GM12873 (cell line): ENCODE measurements at regions not wholly inside any gene's neighbourhood (a gene's known extent, or its start where the extent isn't known, plus 50 kb on each side); places are given as distances from the start of the nearest gene placed in this dataset.

Source experiments
- TF ChIP-seq, protein P1 (sequence below): IDR thresholded peaks from 2 replicates; pipeline ENCODE4 v1.5.1; 2012; ENCODE audit warnings: low read depth, mild to moderate bottlenecking, moderate library complexity, low read length, control low read depth; ENCODE audit not compliant: insufficient read depth; ENCODE audit errors: missing control alignments

DNA sequence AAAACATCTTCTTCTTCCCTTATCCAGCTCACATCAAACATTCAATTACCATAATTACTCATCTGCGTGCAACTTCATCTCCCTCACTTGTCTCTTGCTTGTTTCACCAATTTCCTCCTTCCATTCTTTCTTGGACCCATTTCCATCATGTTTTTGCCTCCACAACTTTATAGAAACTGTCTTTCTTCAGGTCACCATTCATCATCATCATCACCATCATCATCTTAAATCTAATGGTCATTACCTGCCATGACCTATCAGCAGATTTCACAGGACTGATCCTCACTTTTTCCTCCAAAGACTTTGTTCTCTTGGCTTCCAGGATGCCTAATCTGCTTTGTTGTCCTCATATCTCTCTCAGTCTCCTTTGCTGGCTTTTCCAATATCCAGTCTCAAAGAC lies 495.6 kb downstream of the DNAH5 start:
- TF ChIP-seq, protein P1, sequence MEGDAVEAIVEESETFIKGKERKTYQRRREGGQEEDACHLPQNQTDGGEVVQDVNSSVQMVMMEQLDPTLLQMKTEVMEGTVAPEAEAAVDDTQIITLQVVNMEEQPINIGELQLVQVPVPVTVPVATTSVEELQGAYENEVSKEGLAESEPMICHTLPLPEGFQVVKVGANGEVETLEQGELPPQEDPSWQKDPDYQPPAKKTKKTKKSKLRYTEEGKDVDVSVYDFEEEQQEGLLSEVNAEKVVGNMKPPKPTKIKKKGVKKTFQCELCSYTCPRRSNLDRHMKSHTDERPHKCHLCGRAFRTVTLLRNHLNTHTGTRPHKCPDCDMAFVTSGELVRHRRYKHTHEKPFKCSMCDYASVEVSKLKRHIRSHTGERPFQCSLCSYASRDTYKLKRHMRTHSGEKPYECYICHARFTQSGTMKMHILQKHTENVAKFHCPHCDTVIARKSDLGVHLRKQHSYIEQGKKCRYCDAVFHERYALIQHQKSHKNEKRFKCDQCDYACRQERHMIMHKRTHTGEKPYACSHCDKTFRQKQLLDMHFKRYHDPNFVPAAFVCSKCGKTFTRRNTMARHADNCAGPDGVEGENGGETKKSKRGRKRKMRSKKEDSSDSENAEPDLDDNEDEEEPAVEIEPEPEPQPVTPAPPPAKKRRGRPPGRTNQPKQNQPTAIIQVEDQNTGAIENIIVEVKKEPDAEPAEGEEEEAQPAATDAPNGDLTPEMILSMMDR, result no peak

DNA sequence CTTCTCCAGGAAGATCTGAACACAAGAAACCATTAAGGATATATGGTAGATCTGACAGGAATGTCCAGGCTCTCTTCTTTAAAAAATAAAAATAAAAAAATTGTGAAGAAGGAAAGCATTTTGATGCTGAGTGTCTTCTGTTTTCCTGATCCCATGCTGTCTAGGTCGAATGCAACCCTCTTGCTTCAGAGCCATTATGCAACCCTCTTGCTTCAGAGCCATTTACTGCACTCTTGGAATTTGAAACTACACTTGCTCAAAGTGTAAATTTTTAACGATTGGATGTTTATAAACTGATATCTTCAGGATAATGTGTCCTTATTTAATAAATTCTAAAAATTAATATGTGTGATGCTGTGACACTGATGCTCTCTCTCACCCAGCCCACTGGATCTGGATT lies 505.1 kb downstream of the DNAH5 start:
- TF ChIP-seq, protein P1, result no peak

DNA sequence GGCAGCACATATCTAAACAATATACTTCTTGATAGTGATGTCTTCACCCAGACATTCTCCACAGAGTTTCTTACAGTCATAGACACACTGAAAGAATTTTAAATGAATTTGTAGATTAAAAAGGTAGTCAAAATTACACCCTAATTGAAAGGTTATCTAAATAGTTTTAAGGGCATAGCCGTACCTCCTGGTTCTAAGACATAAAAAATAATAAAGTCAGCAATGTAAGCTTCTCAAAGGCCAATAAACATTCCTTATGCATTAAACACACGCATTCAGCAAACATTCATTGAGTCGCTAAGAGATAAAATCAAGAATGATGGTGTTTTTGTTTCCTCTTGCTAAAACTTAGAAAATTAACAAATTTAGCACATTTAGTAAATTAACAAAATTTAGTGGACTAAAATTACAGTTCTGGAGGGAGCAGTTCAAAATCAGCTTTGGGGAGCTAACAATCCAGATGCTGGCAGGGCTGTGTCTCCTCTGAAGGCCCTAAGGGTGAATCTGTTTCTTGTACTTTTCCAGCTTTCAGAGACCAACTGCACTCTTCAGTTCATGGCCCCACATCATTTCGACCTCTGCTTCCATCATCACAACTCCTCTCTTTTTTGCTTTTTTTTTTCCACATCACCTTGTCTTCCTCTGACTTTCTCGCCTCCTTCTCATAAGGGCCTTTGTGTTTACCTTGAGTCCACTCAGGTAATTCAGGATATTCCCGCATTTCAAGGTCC lies 516.5 kb downstream of the DNAH5 start:
- TF ChIP-seq, protein P1, result no peak

DNA sequence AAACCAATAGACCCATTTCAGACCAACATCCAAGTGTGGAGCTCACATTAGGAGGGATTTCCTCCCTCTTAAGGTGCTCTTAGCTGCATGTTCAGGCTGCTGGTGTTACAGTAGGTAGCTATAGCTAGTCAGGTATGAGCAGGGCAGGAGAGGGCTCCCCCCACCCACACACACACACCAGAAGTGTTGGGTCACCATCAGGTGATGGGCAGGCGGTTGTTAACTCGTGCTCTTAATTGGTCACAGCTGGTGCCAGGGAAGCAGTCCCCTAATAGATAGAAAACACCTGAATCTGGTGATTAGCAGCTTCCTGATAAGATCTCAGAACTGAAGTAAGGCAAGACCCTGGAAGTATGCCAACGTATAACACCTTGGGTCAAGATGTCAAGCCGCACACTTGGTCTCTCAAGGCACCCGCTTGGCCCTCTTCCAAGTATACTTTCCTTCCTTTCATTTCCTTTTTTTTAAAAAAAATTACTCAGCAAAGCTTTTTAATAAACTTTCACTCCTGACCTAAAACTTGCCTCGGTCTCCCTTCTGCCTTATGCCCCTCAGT lies 532.4 kb downstream of the DNAH5 start:
- TF ChIP-seq, protein P1, result no peak

DNA sequence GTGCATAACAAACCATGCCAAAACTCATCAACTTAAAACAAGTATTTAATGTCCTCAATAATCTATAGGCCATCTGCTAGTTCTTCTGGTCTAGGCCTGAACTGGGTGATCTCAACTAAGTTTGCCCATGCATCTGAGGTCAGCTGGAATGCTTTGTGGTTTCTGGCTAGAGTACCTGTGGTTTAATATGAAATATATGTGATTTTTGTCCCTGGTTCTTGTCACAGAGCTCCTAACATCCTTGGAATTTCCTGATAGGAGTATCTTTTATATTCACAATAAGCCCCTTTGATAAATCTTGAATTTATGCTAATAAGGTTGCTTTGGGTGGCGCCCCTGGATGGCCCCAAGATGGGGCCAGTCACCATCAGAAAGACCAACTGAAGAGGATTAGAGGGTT lies 535.9 kb downstream of the DNAH5 start:
- TF ChIP-seq, protein P1, result no peak

DNA sequence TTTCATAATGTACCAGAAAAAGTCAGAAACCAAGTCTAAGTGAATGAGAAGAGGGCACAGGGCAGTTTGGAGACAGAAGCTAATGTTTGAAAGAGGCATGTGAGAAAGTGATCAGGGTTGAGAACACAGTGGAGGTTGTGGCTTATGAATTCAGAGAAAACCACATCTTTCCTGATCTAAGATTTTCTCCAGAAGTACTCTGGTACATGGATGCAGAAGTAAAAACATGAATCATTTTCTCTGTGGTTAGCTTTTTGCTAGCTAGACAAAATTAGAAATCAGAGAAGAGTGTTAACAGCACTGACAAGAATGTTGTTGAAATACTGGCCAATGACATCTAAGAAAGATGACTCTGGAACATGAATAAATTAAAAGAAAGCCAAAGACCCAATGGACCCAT lies 541.1 kb downstream of the DNAH5 start:
- TF ChIP-seq, protein P1, result no peak

DNA sequence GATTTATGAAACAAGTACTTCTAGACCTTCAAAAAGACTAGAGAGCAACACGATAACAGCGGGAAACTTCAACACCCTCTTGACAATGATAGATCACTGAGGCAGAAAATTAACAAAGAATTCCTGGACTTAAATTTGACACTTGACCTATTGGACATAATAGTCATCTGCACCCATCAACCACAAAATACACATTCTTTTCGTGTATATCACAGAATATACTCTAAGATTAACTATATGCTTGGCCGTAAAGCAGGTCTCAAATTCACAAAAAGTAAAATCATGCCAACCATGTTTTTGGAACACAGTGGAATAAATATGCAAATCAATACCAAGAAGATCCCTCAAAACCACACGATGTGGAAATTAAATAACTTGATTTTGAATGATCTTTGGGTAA lies 559.4 kb downstream of the DNAH5 start:
- TF ChIP-seq, protein P1, result no peak
